Adrenal gland (tissue), 9 donors: ENCODE measurements at regions not wholly inside any gene's neighbourhood (a gene's known extent, or its start where the extent isn't known, plus 50 kb on each side); places are given as distances from the start of the nearest gene placed in this dataset.

Experiments
- DNase-seq, 7 donors: peaks; one replicate each; pipeline ENCODE4 v3.0.0-alpha.2; 2019 to 2020
- H3K27ac ChIP-seq, 5 donors: fragments of 200-600 bp; sonication (generic) in 4 of 5; 1 replicate in 3 of 5; 2 replicates in 2 of 5; pipeline versions ENCODE4 v1.5.1 to v1.8.0; 2016 to 2020; ENCODE audit warnings: mild to moderate bottlenecking in 1 of 5
- H3K27me3 ChIP-seq: fragments of 200-600 bp; 2 replicates; pipeline ENCODE4 v1.8.0; 2021
- H3K36me3 ChIP-seq, 2 donors: fragments of 200-600 bp; replicated peaks in 1 of 2; 1 replicate in 1 of 2; 2 replicates in 1 of 2; pipeline versions ENCODE4 v1.5.1 to v1.8.0; 2018 to 2022
- H3K4me1 ChIP-seq, 2 donors: fragments of 200-600 bp; replicated peaks in 1 of 2; 1 replicate in 1 of 2; 2 replicates in 1 of 2; pipeline versions ENCODE4 v1.5.1 to v1.8.0; 2018 to 2021
- H3K4me3 ChIP-seq, 4 donors: fragments of 200-600 bp; sonication (generic) in 3 of 4; one replicate each; pipeline ENCODE4 v1.5.1; 2016 to 2018
- H3K9me3 ChIP-seq, 3 donors: fragments of 200-600 bp; sonication (generic) in 1 of 3; replicated peaks in 1 of 3; 1 replicate in 2 of 3; 2 replicates in 1 of 3; pipeline versions ENCODE4 v1.5.1 to v1.8.0; 2016 to 2021
- CTCF ChIP-seq, 6 experiments: fragments of 450-650 bp in 4 of 6; fragments of 200-600 bp in 2 of 6; sonication (generic) in 1 of 6; IDR thresholded peaks; 1 replicate in 5 of 6; 2 replicates in 1 of 6; pipeline versions ENCODE4 v1.5.1 to v1.8.0; 2016 to 2021; ENCODE audit warnings: antibody characterized with exemption in 6 of 6, mild to moderate bottlenecking in 2 of 6, moderate library complexity in 1 of 6
- POLR2A ChIP-seq, 2 donors: fragments of 450-650 bp; IDR thresholded peaks; one replicate each; pipeline ENCODE4 v1.6.1; 2017; ENCODE audit warnings: antibody characterized with exemption in 2 of 2, mild to moderate bottlenecking in 2 of 2, moderate library complexity in 1 of 2
- WGBS, 4 donors: extraction: QIAGEN DNeasy Blood & Tissue Kit in 2 of 4; methylation state at CpG; one replicate each; pipeline versions ENCODE4 v1.1.5 to v1.1.7; 2013 to 2017; 5-methylcytosine and 5-hydroxymethylcytosine counted together
- intact Hi-C, 2 donors: fragments of 100-400 bp; cut with DNase I; formaldehyde crosslinking; loops; one replicate each; pipeline versions ENCODE4 v1.14.1 to v1.15.0; 2022 to 2023
- donor health status: healthy with polysubstance abuse.
- donor health status: Bipolar disorder and iron deficiency.
- donor health status: DM: yes; HTN: yes; CAD: no.
- donor health status: DM: no; HTN: no; CAD: no.
- donor health status: DM: no; HTN: no; CAD: no.

DNA sequence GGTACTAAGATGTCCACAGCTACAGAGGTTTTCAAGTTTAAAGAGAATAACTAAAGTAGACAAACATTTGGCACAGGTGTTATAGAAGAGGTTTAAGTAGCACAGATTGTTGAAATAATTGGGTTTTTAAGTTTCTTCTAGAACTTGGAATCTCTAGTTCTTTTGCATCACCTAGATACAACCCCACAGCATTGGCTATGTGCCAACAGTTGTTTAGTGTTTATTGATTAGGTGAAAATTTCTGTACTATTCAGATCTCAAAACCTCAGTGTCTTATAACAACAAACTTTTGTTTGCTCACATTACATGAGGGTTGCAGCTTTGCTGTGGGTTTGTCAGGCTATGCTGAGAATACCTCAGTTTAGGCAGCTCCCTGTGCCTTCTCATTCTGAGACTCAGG lies 162.5 kb downstream of the TBX15 start:
- TF ChIP-seq CTCF (IDR thresholded peaks at IDR 0.05) (no peak), POLR2A (IDR thresholded peaks at IDR 0.05) (no peak)
- Histone ChIP-seq H3K4me3 (no peak overlapping the region), H3K4me1 (no peaks in the 10 kb centered on the region), H3K9me3 (no peaks in the 10 kb centered on the region), H3K27ac (no peak overlapping the region), H3K27me3 (no peaks in the 10 kb centered on the region), H3K36me3 (no peaks in the 10 kb centered on the region)
- intact Hi-C loops: no loop called here
- no peak for DNase-seq

GRCh38 chr1:118821801-118822200 lies 166.3 kb downstream of the TBX15 start:
- no peak overlapping the region for H3K4me3 ChIP-seq
- no peaks in the 10 kb centered on the region for H3K9me3 ChIP-seq
- H3K4me1 ChIP-seq: no peaks in the 10 kb centered on the region
- TF ChIP-seq POLR2A (IDR thresholded peaks at IDR 0.05) (no peak), CTCF (IDR thresholded peaks at IDR 0.05) (no peak)
- no peaks in the 10 kb centered on the region for H3K36me3 ChIP-seq
- intact Hi-C loops: no loop called here
- WGBS, 4 donors: 41 to 55% (median 44%) methylated on average over 2 of the region's 2 CpGs
- H3K27me3 ChIP-seq: no peaks in the 10 kb centered on the region
- no peak overlapping the region for H3K27ac ChIP-seq
- DNase-seq: no peak

GRCh38 chr1:118820864-118821263 lies 167.3 kb downstream of the TBX15 start:
- no peak for DNase-seq
- Histone ChIP-seq H3K27me3 (no peaks in the 10 kb centered on the region), H3K27ac (no peak overlapping the region), H3K36me3 (no peaks in the 10 kb centered on the region), H3K4me3 (no peak overlapping the region), H3K9me3 (no peaks in the 10 kb centered on the region), H3K4me1 (no peaks in the 10 kb centered on the region)
- TF ChIP-seq CTCF (IDR thresholded peaks at IDR 0.05): no peak
- intact Hi-C loops: no loop called here
- 83 to 89% (median 86%) methylated on average over 1 of the region's 1 CpG for WGBS, 4 donors

DNA sequence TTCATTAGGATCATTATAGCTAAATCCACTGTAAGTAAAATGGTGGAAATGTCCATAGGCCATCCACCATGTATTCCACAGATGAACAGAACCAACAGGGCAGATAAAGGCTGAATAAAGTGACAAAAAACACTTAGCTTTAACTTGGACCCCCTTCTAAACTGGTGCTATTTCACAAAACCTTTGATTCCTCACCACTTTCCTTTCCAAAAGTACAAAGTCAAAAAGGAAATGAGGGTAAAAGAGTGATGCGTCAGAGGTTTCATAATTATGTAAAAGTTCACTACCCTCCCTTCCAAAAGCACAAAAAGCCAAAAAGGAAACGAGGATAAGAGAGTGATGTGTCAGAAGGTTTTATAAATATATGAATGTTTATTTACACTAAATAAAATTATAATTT lies 172.2 kb downstream of the TBX15 start:
- H3K4me3 ChIP-seq: no peak overlapping the region
- no peak for TF ChIP-seq CTCF (IDR thresholded peaks at IDR 0.05)
- no peak for TF ChIP-seq POLR2A (IDR thresholded peaks at IDR 0.05)
- no peaks in the 10 kb centered on the region for H3K9me3 ChIP-seq
- no peaks in the 10 kb centered on the region for H3K36me3 ChIP-seq
- WGBS, 4 donors: 33 to 54% (median 39%) methylated on average over 2 of the region's 2 CpGs
- no peak for DNase-seq
- intact Hi-C loops: no loop called here
- H3K27ac ChIP-seq: peak overlapping the region in 1 of 5 donors; percentile 64
- no peaks in the 10 kb centered on the region for H3K27me3 ChIP-seq
- H3K4me1 ChIP-seq: no peaks in the 10 kb centered on the region
